GM18858 (cell line): ENCODE measurements at regions not wholly inside any gene's neighbourhood (a gene's known extent, or its start where the extent isn't known, plus 50 kb on each side); places are given as distances from the start of the nearest gene placed in this dataset.

Experiments
- ATAC-seq: cut with Tn5 transposase; IDR thresholded peaks from one replicate; pipeline ENCODE4 v1.9.1; 2021; ENCODE audit not compliant: unreplicated experiment

GRCh38 chr18:64888956-64889355 is 740.1 kb upstream of the LINC00305 start:
- ATAC-seq = no peak

DNA sequence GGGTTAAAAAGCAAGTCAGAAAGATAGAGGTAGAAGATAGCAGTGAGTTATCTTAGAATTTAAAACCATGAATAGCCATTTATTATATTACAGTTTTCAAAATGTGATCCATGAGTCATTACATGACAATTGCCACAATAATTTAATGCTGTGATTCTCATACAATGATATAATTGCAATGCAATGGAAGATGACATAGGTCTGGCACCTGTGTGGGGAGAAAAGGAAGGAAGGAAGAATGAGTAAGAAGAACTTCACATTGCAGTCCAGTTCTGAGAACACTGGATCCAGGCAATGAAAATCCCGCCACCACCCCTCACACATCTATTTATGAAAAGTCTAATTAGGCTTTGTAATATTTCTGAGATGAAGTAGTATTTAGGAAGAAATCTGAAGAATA is 738.1 kb upstream of the LINC00305 start:
- no peak for ATAC-seq

- ATAC-seq = no peak
Measured at GRCh38 chr18:64882896-64883295, 734.0 kb upstream of the LINC00305 start.

DNA sequence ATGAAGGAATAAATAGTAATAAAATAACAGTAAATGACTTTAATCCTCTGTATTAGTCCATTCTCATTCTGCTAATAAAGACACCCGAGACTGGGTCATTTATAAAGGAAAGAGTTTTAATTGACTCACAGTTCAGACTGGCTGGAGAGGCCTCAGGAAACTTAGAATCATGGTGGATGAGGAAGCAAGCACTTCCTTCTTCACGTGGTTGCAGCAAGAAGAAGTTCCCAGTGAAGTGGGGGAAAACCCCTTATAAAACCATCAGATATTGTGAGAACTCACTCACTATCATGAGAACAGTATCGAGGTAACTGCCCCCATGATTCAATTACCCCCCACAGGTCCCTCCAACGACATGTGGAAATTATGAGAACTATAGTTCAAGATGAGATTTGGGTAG is 727.9 kb upstream of the LINC00305 start:
- no peak for ATAC-seq

- ATAC-seq = no peak
Measured at GRCh38 chr18:64872710-64873458, 724.0 kb upstream of the LINC00305 start.

GRCh38 chr18:64854112-64854511 is 705.2 kb upstream of the LINC00305 start:
- ATAC-seq = no peak

GRCh38 chr18:64852281-64852680 is 703.4 kb upstream of the LINC00305 start:
- no peak for ATAC-seq

- no peak for ATAC-seq
Measured at GRCh38 chr18:64851726-64852125, 702.8 kb upstream of the LINC00305 start.

DNA sequence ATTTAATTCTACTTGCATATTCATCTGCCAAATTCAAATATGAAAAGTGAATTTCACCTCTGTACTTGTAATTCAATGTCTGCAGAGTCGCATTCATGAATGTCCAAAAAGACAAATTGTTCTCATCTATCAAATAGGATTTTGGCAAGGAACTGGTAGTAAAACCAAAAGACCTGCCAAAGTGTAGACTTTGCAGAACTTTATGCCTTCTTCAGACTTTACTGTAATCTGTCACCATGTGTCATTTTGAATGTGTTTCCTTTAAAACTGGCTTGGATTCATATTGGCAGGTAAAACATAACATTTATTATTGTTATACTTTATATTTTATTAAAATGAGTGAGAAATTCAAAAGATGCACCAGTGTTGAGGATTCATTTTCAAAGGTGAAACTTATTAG is 701.9 kb upstream of the LINC00305 start:
- no peak for ATAC-seq

DNA sequence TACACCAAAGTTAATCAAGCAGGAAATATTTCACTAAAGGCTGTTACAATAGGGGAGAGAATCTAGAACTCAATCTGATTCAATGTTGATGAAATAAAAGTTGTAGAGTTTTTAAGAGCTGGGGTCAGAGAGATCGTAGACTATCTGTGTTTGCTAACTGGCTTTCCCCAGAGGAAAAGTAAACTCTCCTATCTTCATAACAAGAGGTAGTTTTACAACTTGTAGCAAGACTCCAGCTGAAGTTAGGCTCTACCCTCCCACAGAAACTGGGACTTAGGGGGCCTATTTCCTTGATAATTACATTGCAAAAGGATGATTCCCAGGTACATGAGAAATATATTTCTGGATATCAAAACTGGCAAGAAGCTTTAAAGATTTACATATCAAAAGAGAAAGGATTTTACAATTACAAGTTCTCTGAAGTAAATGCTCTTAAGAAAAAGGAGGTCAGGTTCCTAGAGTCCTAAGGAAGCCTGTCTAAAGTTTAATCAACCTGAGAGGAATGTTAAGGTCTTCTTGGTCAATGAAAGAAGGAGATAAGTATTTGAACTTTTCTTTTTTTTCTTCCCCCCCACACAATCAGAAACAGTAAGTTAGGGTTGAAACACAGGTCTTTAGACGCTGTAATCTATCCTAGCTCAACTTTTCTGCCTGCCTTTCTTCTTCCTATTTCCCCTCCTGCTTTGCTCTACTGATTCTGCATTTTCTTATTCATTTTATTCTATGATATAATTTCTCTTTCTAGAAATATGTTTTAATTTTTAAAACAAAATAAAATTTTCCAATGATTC is 692.2 kb upstream of the LINC00305 start:
- no peak for ATAC-seq

DNA sequence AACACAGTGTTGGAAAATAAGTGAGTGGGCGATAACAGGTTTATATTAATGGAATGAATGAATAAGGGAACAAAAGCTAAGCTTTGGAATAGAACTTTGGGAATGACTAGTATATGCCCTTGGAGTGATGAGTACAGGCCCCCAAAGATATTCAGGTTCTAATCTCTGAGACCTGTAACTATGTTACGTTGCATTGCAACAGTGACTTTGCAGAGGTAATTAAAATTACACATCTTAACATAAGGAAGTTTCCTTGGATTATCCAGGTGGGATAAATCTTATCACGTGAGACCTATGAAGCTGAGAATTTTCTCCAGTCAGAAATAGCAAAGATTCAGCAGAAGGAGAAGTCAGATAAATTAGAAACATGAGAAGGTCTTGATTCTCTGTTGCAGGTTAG is 661.5 kb upstream of the LINC00305 start:
- no peak for ATAC-seq

DNA sequence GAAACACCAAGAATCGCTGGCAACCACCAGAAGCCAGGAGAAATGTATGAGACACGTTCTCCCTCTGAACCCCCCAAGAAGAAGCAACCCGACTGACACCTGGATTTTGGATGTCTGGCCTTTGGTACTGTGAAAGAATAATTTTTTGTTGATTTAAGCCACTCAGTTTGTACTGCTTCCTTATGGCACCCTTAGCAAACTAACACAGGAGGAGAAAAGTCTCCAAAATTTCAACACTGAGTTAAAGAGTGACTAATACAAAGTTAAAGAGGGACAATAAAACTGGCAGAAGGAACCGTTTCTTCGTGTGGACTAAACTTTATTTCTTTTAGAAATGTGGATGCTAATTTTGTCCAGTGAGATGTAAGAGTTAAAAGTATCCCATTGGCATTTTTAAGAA is 660.9 kb upstream of the LINC00305 start:
- ATAC-seq = no peak

GRCh38 chr18:64807560-64807959 is 658.7 kb upstream of the LINC00305 start:
- no peak for ATAC-seq

GRCh38 chr18:64806691-64807090 is 657.8 kb upstream of the LINC00305 start:
- no peak for ATAC-seq

- ATAC-seq = no peak
Measured at GRCh38 chr18:64806232-64806631, 657.3 kb upstream of the LINC00305 start.

DNA sequence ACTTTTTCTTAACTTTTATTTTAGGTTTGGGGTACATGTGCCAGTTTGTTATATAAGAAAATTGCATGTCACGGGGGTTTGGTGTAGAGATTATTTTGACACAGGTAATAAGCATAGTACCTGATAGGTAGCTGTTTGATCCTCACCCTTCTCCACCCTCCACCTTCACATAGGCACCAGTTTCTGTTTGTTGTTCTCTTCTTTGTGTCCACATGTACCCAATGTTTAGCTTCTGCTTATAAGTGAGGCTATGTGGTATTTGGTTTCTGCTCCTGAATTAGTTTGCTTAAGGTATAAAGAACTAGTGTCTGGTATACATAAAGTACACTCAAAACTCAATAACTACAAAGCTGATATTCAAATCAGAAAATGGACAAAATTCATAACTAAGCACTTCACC is 654.6 kb upstream of the LINC00305 start:
- ATAC-seq = no peak

- no peak for ATAC-seq
Measured at GRCh38 chr18:64800151-64800550, 651.3 kb upstream of the LINC00305 start.

DNA sequence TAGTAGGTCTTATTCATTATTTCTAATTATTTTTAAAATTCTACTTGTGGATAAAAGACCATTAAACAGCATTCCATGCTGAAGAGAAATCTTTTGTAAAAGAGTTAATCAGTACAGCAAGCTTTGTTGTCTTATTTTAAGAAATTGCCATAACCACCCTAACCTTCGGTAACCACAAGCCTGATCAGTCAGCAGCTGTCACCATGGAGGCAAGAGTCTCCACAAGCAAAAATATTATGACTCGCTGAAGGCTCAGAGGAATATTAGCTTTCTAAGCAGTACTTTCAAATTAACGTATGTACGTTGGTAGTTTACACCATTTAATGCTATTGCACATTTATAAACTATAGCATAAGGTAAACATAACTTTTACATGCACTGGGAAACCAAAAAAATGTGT is 650.5 kb upstream of the LINC00305 start:
- no peak for ATAC-seq

- ATAC-seq = no peak
Measured at GRCh38 chr18:64791236-64791635, 642.3 kb upstream of the LINC00305 start.

DNA sequence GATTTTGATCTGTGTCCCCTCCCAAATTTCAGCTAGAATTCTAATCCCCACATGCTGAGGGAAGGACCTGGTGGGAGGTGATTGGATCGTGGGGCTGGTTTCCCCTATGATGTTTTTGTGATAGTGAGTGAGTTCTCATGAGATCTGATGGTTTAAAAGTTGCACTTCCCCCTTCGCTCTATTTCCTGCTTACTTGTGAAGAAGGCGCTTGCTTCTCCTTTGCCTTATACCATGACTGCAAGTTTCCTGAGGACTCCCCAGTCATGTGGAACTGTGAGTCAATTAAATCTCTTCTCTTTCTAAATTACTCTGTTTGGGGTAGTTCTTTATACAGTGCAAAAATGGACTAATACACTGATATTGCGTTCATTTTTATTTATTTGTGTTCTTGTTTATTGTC is 636.8 kb upstream of the LINC00305 start:
- ATAC-seq = no peak

- ATAC-seq = no peak
Measured at GRCh38 chr18:64777556-64777955, 628.7 kb upstream of the LINC00305 start.

DNA sequence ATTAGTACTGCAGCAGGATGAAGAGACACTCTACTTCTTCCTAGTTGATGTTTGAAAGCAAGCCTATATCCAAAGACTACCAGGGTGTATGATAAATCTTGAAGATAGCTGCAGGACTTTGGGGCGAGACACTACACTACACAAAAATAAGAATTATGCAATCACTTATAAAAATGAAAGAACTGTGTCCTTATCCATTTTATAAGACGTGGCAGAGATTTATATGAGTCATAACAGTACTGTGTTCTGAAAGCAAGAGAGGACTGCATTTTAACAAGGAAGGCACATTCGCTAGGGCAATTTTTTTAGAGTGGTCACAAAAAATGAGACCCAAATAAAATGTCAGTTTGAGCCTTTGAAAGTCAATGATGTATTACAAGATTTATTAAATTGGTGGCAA is 617.0 kb upstream of the LINC00305 start:
- ATAC-seq = no peak
